Esophagus squamous epithelium (tissue), 5 donors: ENCODE measurements at regions not wholly inside any gene's neighbourhood (a gene's known extent, or its start where the extent isn't known, plus 50 kb on each side); places are given as distances from the start of the nearest gene placed in this dataset.

Experiments used
- DNase-seq: peaks from one replicate; lab custom pipeline; 2025; lab: John Stamatoyannopoulos, UW
- H3K27ac ChIP-seq, 4 donors: fragments of 200-600 bp; sonication (generic); one replicate each; pipeline ENCODE4 v1.5.1; 2016 to 2019; ENCODE audit warnings: mild to moderate bottlenecking in 1 of 4
- H3K27me3 ChIP-seq, 4 donors: fragments of 200-600 bp; sonication (generic); 1 replicate in 3 of 4; 2 replicates in 1 of 4; pipeline versions ENCODE4 v1.5.1 to v1.6.0; 2017 to 2021; ENCODE audit warnings: antibody characterized with exemption in 1 of 4
- H3K36me3 ChIP-seq, 3 donors: fragments of 200-600 bp; sonication (generic); one replicate each; pipeline ENCODE4 v1.5.1; 2016 to 2019
- H3K4me1 ChIP-seq, 3 donors: fragments of 200-600 bp; sonication (generic); one replicate each; pipeline ENCODE4 v1.5.1; 2017 to 2019
- H3K4me3 ChIP-seq, 4 donors: fragments of 200-600 bp; sonication (generic); 1 replicate in 3 of 4; 2 replicates in 1 of 4; pipeline ENCODE4 v1.5.1; 2016 to 2019; ENCODE audit warnings: mild to moderate bottlenecking in 2 of 4, moderate library complexity in 1 of 4
- H3K9me3 ChIP-seq, 3 donors: fragments of 200-600 bp; sonication (generic); one replicate each; pipeline ENCODE4 v1.5.1; 2016 to 2019
- POLR2A ChIP-seq, 4 donors: fragments of 450-650 bp; IDR thresholded peaks; one replicate each; pipeline ENCODE4 v1.6.1; 2017; ENCODE audit warnings: antibody characterized with exemption in 4 of 4, mild to moderate bottlenecking in 4 of 4, moderate library complexity in 3 of 4
- WGBS, 2 donors: methylation state at CpG; one replicate each; pipeline ENCODE4 v1.1.5; 2018; 5-methylcytosine and 5-hydroxymethylcytosine counted together
- intact Hi-C: fragments of 100-400 bp; cut with DNase I; formaldehyde crosslinking; loops from one replicate; pipeline ENCODE4 v1.15.0; 2022
- TF ChIP-seq, protein P1 (sequence below), 6 experiments: fragments of 450-650 bp in 4 of 6; fragments of 200-600 bp in 2 of 6; sonication (generic) in 2 of 6; IDR thresholded peaks; one replicate each; pipeline ENCODE4 v1.5.1; 2016 to 2019; ENCODE audit warnings: antibody characterized with exemption in 6 of 6, mild to moderate bottlenecking in 4 of 6, moderate library complexity in 4 of 6
- donor health status: DM: yes; HTN: yes; CAD: no.

GRCh38 chr21:15119486-15119885, 54.7 kb upstream of the NRIP1 start:
- Histone ChIP-seq H3K36me3 (no peaks in the 10 kb centered on the region), H3K9me3 (no peaks in the 10 kb centered on the region), H3K27ac (no peak overlapping the region), H3K4me1 (peaks cover 9 to 10% (median 10%) of the 10 kb centered on the region in 3 donors), H3K27me3 (no peaks in the 10 kb centered on the region), H3K4me3 (no peak overlapping the region)
- intact Hi-C loops: no loop called here
- no peak for TF ChIP-seq POLR2A (IDR thresholded peaks at IDR 0.05)
- TF ChIP-seq, protein P1, sequence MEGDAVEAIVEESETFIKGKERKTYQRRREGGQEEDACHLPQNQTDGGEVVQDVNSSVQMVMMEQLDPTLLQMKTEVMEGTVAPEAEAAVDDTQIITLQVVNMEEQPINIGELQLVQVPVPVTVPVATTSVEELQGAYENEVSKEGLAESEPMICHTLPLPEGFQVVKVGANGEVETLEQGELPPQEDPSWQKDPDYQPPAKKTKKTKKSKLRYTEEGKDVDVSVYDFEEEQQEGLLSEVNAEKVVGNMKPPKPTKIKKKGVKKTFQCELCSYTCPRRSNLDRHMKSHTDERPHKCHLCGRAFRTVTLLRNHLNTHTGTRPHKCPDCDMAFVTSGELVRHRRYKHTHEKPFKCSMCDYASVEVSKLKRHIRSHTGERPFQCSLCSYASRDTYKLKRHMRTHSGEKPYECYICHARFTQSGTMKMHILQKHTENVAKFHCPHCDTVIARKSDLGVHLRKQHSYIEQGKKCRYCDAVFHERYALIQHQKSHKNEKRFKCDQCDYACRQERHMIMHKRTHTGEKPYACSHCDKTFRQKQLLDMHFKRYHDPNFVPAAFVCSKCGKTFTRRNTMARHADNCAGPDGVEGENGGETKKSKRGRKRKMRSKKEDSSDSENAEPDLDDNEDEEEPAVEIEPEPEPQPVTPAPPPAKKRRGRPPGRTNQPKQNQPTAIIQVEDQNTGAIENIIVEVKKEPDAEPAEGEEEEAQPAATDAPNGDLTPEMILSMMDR (IDR thresholded peaks at IDR 0.05): no peak
- 74 to 78% methylated on average over 3 of the region's 3 CpGs for WGBS, 2 donors
- no peak for DNase-seq

- Histone ChIP-seq H3K27ac (peak overlapping the region in 2 of 4 donors; percentile 45 to 71), H3K36me3 (no peaks in the 10 kb centered on the region), H3K9me3 (no peaks in the 10 kb centered on the region), H3K27me3 (no peaks in the 10 kb centered on the region), H3K4me1 (peaks cover 9 to 14% (median 10%) of the 10 kb centered on the region in 3 donors), H3K4me3 (peak overlapping the region in 1 of 4 donors; percentile 9)
- TF ChIP-seq POLR2A (IDR thresholded peaks at IDR 0.05): no peak
- TF ChIP-seq, protein P1 (IDR thresholded peaks at IDR 0.05): no peak
- WGBS, 2 donors: 71 to 76% methylated on average over 5 of the region's 5 CpGs
- DNase-seq: no peak
- intact Hi-C loops: no loop called here
Measured at GRCh38 chr21:15121097-15121654, 56.4 kb upstream of the NRIP1 start.

DNA sequence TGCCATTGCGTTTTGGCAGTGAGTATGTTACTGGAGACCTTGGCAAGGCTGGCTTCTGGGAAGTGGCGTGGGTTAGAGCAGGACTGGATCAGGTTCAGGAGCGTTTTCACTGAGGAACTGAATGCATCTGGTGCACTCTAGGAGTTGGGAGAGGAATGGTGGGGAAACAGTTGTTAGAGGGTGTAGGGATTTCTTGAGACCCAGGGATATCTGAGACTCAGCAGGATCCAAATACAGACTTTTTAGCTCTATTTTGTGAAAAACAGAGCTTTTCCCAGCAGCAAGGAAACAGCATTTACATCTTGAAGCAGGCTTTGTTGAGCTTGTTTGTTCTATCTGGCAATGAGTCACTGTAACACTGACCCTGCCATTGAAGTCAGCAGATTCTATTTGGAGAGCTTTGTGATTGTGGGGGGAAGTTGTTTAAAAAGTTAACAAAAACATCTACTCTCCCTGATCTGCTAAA, 56.9 kb upstream of the NRIP1 start:
- intact Hi-C loops: no loop called here
- peak overlapping the region in 1 of 4 donors; percentile 9 for H3K4me3 ChIP-seq
- TF ChIP-seq, protein P1 (IDR thresholded peaks at IDR 0.05): no peak
- TF ChIP-seq POLR2A (IDR thresholded peaks at IDR 0.05): no peak
- no peaks in the 10 kb centered on the region for H3K9me3 ChIP-seq
- no peaks in the 10 kb centered on the region for H3K36me3 ChIP-seq
- whole genome bisulfite sequencing, 2 donors: 27 to 32% methylated on average over 3 of the region's 3 CpGs
- DNase-seq: no peak
- H3K27me3 ChIP-seq: no peaks in the 10 kb centered on the region
- peaks cover 9 to 14% (median 10%) of the 10 kb centered on the region in 3 donors for H3K4me1 ChIP-seq
- H3K27ac ChIP-seq: peak overlapping the region in 2 of 4 donors; percentile 45 to 71

DNA sequence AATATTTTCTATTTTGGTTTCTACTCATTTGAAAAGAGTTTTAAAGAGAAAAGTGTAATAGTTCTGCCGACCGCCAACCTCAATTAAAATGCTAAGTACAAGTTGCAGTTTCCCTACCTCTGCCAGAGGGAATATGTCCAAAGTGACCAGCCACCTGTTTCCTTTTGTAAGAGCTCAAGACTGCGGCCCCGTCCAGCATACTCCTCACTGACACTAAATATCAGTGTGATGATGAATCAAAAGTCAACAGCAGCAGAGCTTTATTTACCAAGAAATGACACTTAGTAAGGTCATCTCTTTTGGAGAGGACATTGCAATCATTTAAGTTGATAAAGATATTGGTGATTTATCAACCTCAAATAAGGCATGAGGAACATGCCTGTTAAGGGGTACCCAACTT, 57.4 kb upstream of the NRIP1 start:
- Histone ChIP-seq H3K27me3 (no peaks in the 10 kb centered on the region), H3K4me3 (no peak overlapping the region), H3K27ac (no peak overlapping the region), H3K9me3 (no peaks in the 10 kb centered on the region), H3K36me3 (no peaks in the 10 kb centered on the region), H3K4me1 (peaks cover 9 to 16% (median 10%) of the 10 kb centered on the region in 3 donors)
- intact Hi-C loops: no loop called here
- 47 to 70% methylated on average over 4 of the region's 4 CpGs for WGBS, 2 donors
- TF ChIP-seq POLR2A (IDR thresholded peaks at IDR 0.05): no peak
- TF ChIP-seq, protein P1 (IDR thresholded peaks at IDR 0.05): no peak
- no peak for DNase-seq

DNA sequence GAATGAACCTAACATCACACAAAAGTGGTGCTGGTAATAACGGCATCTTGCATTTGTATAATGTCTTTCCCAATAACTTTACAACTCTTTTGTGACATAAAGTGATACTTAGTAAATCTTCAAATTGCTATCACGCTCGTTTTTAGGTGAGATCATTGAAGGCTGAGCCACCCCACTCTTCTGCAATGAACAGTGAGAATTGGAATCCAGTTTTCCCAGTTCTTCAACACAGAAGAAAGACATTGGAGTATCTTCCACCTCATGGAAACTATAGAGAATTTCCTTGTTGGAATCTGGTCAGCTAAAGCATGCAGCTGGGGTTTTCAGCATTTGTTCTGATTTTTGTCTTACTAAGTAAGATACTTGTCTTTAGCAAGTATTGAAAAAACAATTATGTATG, 59.9 kb upstream of the NRIP1 start:
- no peaks in the 10 kb centered on the region for H3K9me3 ChIP-seq
- intact Hi-C loops: no loop called here
- DNase-seq: no peak
- no peak overlapping the region for H3K27ac ChIP-seq
- no peaks in the 10 kb centered on the region for H3K36me3 ChIP-seq
- H3K27me3 ChIP-seq: no peaks in the 10 kb centered on the region
- H3K4me1 ChIP-seq: peaks cover 9 to 17% (median 10%) of the 10 kb centered on the region in 3 donors
- H3K4me3 ChIP-seq: no peak overlapping the region
- TF ChIP-seq, protein P1 (IDR thresholded peaks at IDR 0.05): no peak
- TF ChIP-seq POLR2A (IDR thresholded peaks at IDR 0.05): no peak
- 48 to 72% methylated on average over 3 of the region's 3 CpGs for WGBS, 2 donors
